Hepatocyte (in vitro differentiated cells): ENCODE measurements at regions not wholly inside any gene's neighbourhood (a gene's known extent, or its start where the extent isn't known, plus 50 kb on each side); places are given as distances from the start of the nearest gene placed in this dataset.

Experiments used
- CTCF ChIP-seq: fragments of 200-600 bp; sonication (generic); IDR thresholded peaks from 2 replicates; pipeline ENCODE4 v1.5.1; 2016; ENCODE audit warnings: antibody characterized with exemption, mild to moderate bottlenecking; ENCODE audit not compliant: poor library complexity
- EZH2 ChIP-seq: fragments of 200-600 bp; sonication (generic); IDR thresholded peaks from 2 replicates; pipeline ENCODE4 v1.6.1; 2016; ENCODE audit warnings: antibody characterized with exemption, mild to moderate bottlenecking, borderline replicate concordance
- EZH2phosphoT487 ChIP-seq: fragments of 200-600 bp; sonication (generic); IDR thresholded peaks from one replicate; pipeline ENCODE4 v1.6.1; 2018; ENCODE audit warnings: antibody characterized with exemption, mild to moderate bottlenecking, low read depth, moderate library complexity; ENCODE audit not compliant: unreplicated experiment, severe bottlenecking

DNA sequence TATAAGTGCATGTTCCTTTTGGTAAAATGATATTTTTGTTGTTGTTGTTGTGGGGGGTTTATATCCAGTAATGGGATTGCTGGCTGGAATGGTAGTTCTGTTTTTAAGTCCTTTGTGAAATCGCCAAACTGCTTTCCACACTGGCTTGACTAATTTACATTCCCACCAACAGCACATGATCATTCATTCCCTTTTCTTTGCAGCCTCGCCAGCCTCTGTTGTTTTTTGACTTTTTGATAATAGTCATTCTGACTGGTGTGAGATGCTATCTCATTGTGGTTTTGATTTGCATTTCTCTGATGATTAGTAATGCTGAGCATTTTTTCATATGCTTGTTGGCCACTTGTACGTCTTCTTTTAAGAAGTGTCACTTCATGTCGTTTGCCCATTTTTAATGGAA lies 188.5 kb upstream of the CHRM3 start:
- TF ChIP-seq CTCF (no peak), EZH2phosphoT487 (no peak), EZH2 (no peak)
